ENCODE measurements at regions not wholly inside any gene's neighbourhood (a gene's known extent, or its start where the extent isn't known, plus 50 kb on each side); places are given as distances from the start of the nearest gene placed in this dataset.

GRCh38 chr6:11645016-11645415 lies 107.5 kb downstream of the TMEM170B start:
- no peaks in the 10 kb centered on the region for H3K36me3 ChIP-seq
- 67% methylated on average over 1 of the region's 1 CpG for WGBS
- intact Hi-C loops (cut with DNase I) = no loop called here
- H3K27ac ChIP-seq (replicated peaks in 1 of 4) = no peak overlapping the region
- no peak overlapping the region for H3K4me3 ChIP-seq
- no peak for TF ChIP-seq POLR2AphosphoS5 (IDR thresholded peaks at IDR 0.05)
- TF ChIP-seq EP300 (IDR thresholded peaks at IDR 0.05) = no peak
- no peak for TF ChIP-seq POLR2A (IDR thresholded peaks at IDR 0.05; ENCODE audit: low read depth)
- H3K4me1 ChIP-seq = peaks cover 0 to 3% (median 0%) of the 10 kb centered on the region in 4 donors
- no peaks in the 10 kb centered on the region for H3K27me3 ChIP-seq
- peaks cover 0 to 8% (median 0%) of the 10 kb centered on the region in 4 donors for H3K9me3 ChIP-seq
- DNase-seq (ENCODE audit: extremely low spot score) = no peak

GRCh38 chr6:11648436-11648775 lies 110.9 kb downstream of the TMEM170B start:
- intact Hi-C loops (cut with DNase I) = no loop called here
- 92% methylated on average over 2 of the region's 2 CpGs for WGBS
- no peaks in the 10 kb centered on the region for H3K27me3 ChIP-seq
- H3K9me3 ChIP-seq = peaks cover 0 to 8% (median 0%) of the 10 kb centered on the region in 4 donors
- no peak overlapping the region for H3K4me3 ChIP-seq
- H3K36me3 ChIP-seq = no peaks in the 10 kb centered on the region
- TF ChIP-seq POLR2AphosphoS5 (IDR thresholded peaks at IDR 0.05) (no peak), EP300 (IDR thresholded peaks at IDR 0.05) (no peak), POLR2A (IDR thresholded peaks at IDR 0.05; ENCODE audit: low read depth) (no peak)
- TF ChIP-seq, protein P1, sequence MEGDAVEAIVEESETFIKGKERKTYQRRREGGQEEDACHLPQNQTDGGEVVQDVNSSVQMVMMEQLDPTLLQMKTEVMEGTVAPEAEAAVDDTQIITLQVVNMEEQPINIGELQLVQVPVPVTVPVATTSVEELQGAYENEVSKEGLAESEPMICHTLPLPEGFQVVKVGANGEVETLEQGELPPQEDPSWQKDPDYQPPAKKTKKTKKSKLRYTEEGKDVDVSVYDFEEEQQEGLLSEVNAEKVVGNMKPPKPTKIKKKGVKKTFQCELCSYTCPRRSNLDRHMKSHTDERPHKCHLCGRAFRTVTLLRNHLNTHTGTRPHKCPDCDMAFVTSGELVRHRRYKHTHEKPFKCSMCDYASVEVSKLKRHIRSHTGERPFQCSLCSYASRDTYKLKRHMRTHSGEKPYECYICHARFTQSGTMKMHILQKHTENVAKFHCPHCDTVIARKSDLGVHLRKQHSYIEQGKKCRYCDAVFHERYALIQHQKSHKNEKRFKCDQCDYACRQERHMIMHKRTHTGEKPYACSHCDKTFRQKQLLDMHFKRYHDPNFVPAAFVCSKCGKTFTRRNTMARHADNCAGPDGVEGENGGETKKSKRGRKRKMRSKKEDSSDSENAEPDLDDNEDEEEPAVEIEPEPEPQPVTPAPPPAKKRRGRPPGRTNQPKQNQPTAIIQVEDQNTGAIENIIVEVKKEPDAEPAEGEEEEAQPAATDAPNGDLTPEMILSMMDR (IDR thresholded peaks at IDR 0.05) = no peak
- no peak for DNase-seq (ENCODE audit: extremely low spot score)
- H3K4me1 ChIP-seq = peaks cover under 1 to 19% (median 11%) of the 10 kb centered on the region in 4 donors
- no peak overlapping the region for H3K27ac ChIP-seq (replicated peaks in 1 of 4)

DNA sequence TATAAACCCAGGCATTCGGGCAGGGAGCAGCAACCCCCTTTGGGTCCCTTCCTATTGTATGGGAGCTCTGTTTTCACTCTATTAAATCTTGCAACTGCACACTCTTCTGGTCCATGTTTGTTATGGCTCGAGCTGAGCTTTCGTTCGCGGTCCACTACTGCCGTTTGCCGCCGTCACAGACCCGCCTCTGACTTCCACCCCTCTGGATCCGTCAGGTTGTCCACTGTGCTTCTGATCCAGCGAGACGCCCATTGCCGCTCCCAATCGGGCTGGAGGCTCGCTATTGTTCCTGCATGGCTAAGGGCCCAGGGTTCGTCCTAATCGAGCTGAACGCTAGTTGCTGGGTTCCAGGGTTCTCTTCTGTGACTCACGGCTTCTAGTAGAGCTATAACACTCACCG lies 111.3 kb downstream of the TMEM170B start:
- no peaks in the 10 kb centered on the region for H3K27me3 ChIP-seq
- no peak overlapping the region for H3K27ac ChIP-seq (replicated peaks in 1 of 4)
- 95% methylated on average over 20 of the region's 20 CpGs for WGBS
- H3K36me3 ChIP-seq = no peaks in the 10 kb centered on the region
- H3K9me3 ChIP-seq = peaks cover 0 to 8% (median 0%) of the 10 kb centered on the region in 4 donors
- DNase-seq (ENCODE audit: extremely low spot score) = no peak
- H3K4me1 ChIP-seq = peaks cover 5 to 24% (median 16%) of the 10 kb centered on the region in 4 donors
- TF ChIP-seq EP300 (IDR thresholded peaks at IDR 0.05) = no peak
- no peak for TF ChIP-seq POLR2AphosphoS5 (IDR thresholded peaks at IDR 0.05)
- TF ChIP-seq, protein P1 (IDR thresholded peaks at IDR 0.05) = no peak
- no peak for TF ChIP-seq POLR2A (IDR thresholded peaks at IDR 0.05; ENCODE audit: low read depth)
- intact Hi-C loops (cut with DNase I) = no loop called here
- no peak overlapping the region for H3K4me3 ChIP-seq

GRCh38 chr6:11650025-11650696 lies 112.6 kb downstream of the TMEM170B start:
- H3K4me1 ChIP-seq = peaks cover 12 to 27% (median 20%) of the 10 kb centered on the region in 4 donors
- intact Hi-C loops (cut with DNase I) = no loop called here
- 89% methylated on average over 7 of the region's 7 CpGs for WGBS
- H3K27me3 ChIP-seq = no peaks in the 10 kb centered on the region
- no peaks in the 10 kb centered on the region for H3K36me3 ChIP-seq
- DNase-seq (ENCODE audit: extremely low spot score) = no peak
- TF ChIP-seq POLR2AphosphoS5 (IDR thresholded peaks at IDR 0.05) (peak in 1 of 2 donors; percentile 29), EP300 (IDR thresholded peaks at IDR 0.05) (no peak), POLR2A (IDR thresholded peaks at IDR 0.05; ENCODE audit: low read depth) (no peak)
- TF ChIP-seq, protein P1 (IDR thresholded peaks at IDR 0.05) = no peak
- H3K9me3 ChIP-seq = peaks cover 0 to 8% (median 0%) of the 10 kb centered on the region in 4 donors
- H3K4me3 ChIP-seq = no peak overlapping the region
- peak overlapping the region in 3 of 4 donors; percentile 14 to 54 (median 40) for H3K27ac ChIP-seq (replicated peaks in 1 of 4)

DNA sequence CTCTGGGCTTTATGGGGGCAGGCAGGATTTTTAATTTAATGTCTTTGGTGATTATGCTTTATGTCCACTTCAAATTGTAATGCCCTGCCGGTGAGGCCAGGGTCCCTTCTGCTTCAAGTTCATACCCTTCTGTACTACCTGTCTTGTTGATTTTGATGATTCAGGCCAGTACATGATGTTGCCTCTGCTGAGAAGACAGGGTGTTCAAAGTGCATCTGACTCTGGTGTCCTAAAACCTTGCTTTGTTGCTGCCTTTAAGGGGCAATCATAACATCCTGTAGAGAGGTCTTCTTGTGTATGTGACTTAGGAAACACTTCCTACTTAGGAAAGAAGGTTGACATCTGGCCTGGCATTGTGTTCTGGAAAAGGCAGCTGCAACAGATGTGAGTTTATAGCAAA lies 113.2 kb downstream of the TMEM170B start:
- H3K9me3 ChIP-seq = peaks cover 0 to 8% (median 0%) of the 10 kb centered on the region in 4 donors
- H3K4me3 ChIP-seq = no peak overlapping the region
- H3K4me1 ChIP-seq = peaks cover 18 to 33% (median 25%) of the 10 kb centered on the region in 4 donors
- no peaks in the 10 kb centered on the region for H3K36me3 ChIP-seq
- WGBS = 86% methylated on average over 1 of the region's 1 CpG
- no peaks in the 10 kb centered on the region for H3K27me3 ChIP-seq
- peak overlapping the region in 3 of 4 donors; percentile 14 to 54 (median 40) for H3K27ac ChIP-seq (replicated peaks in 1 of 4)
- TF ChIP-seq POLR2AphosphoS5 (IDR thresholded peaks at IDR 0.05) (no peak), EP300 (IDR thresholded peaks at IDR 0.05) (no peak), POLR2A (IDR thresholded peaks at IDR 0.05; ENCODE audit: low read depth) (no peak)
- TF ChIP-seq, protein P1 (IDR thresholded peaks at IDR 0.05) = no peak
- DNase-seq (ENCODE audit: extremely low spot score) = no peak
- intact Hi-C loops (cut with DNase I) = no loop called here

Measured in esophagus muscularis mucosa (tissue), 4 donors.